Breast epithelium (tissue), 3 donors: ENCODE measurements at regions not wholly inside any gene's neighbourhood (a gene's known extent, or its start where the extent isn't known, plus 50 kb on each side); places are given as distances from the start of the nearest gene placed in this dataset.

Experiments used
- CTCF ChIP-seq, 3 donors: fragments of 450-650 bp; IDR thresholded peaks; one replicate each; pipeline ENCODE4 v1.5.1; 2016 to 2017; ENCODE audit warnings: antibody characterized with exemption in 3 of 3, mild to moderate bottlenecking in 3 of 3, moderate library complexity in 3 of 3
- POLR2AphosphoS5 ChIP-seq, 3 donors: sonication (generic); formaldehyde crosslinking; IDR thresholded peaks; one replicate each; pipeline ENCODE4 v1.6.1; 2017; ENCODE audit warnings: antibody characterized with exemption in 3 of 3

DNA sequence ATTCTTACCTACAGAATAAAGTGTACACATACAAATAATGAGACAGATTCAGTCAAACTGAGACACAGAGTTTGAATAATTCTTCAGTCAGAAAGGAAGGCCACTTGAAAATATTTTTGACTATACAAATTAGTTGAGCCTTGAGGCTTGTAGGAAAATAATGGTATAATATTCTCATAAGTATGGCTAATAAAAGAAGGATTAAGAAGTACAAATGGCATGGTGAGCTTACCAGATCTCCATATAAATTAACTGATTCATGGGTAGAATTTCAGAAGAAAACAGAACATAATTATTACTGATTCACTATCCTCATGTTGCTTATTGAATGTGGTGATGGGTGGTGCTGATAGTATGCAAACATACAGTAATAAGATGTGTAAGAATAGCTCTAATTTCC is 401.1 kb downstream of the PCDH18 start:
- TF ChIP-seq CTCF (IDR thresholded peaks at IDR 0.05), result no peak
- no peak for TF ChIP-seq POLR2AphosphoS5 (IDR thresholded peaks at IDR 0.05)
